ENCODE measurements at regions not wholly inside any gene's neighbourhood (a gene's known extent, or its start where the extent isn't known, plus 50 kb on each side); places are given as distances from the start of the nearest gene placed in this dataset.

GRCh38 chr20:22931653-22932608 is 103.2 kb upstream of the SSTR4 start:
- no peak for TF ChIP-seq TAF1 (conservative IDR thresholded peaks at IDR 0.05)
- TF ChIP-seq CTCF (IDR thresholded peaks at IDR 0.05; ENCODE audit: low read depth, low read length, missing input control): no peak
- TF ChIP-seq ATF3 (IDR thresholded peaks at IDR 0.05): peak; percentile 21
- no peak for TF ChIP-seq REST (IDR thresholded peaks at IDR 0.05)
- no peak for TF ChIP-seq MAX (IDR thresholded peaks at IDR 0.05)
- TF ChIP-seq ZBTB33 (IDR thresholded peaks at IDR 0.05): no peak
- TF ChIP-seq RAD21 (IDR thresholded peaks at IDR 0.05): peak; percentile 10 to 14
- peak; percentile 67 for TF ChIP-seq SP1 (IDR thresholded peaks at IDR 0.05)
- TF ChIP-seq JUND (IDR thresholded peaks at IDR 0.05): peak in 1 of 2 donors; percentile 47
- TF ChIP-seq FOXA1 (IDR thresholded peaks at IDR 0.05): no peak
- TF ChIP-seq EGR1 (IDR thresholded peaks at IDR 0.05; ENCODE audit: low read depth in 2 of 2): no peak
- TF ChIP-seq YY1 (IDR thresholded peaks at IDR 0.05): no peak
- TF ChIP-seq RXRA (IDR thresholded peaks at IDR 0.05): peak; percentile 26 to 51
